NT2/D1 (cell line): ENCODE measurements at regions not wholly inside any gene's neighbourhood (a gene's known extent, or its start where the extent isn't known, plus 50 kb on each side); places are given as distances from the start of the nearest gene placed in this dataset.

Source experiments
- DNase-seq: peaks from one replicate; pipeline ENCODE4 v3.0.0-alpha.2; 2011; ENCODE audit warnings: low read depth, low spot score
- H3K27me3 ChIP-seq: 2 replicates; pipeline ENCODE4 v1.6.0; 2011; ENCODE audit warnings: mild to moderate bottlenecking; ENCODE audit not compliant: insufficient read length, insufficient read depth
- H3K36me3 ChIP-seq: 2 replicates; pipeline ENCODE4 v1.6.1; 2011; ENCODE audit warnings: mild to moderate bottlenecking, low read length, mixed read lengths; ENCODE audit not compliant: insufficient read depth, insufficient read length
- H3K4me1 ChIP-seq: 2 replicates; pipeline ENCODE4 v1.5.1; 2011; ENCODE audit not compliant: insufficient read depth, insufficient read length
- H3K4me3 ChIP-seq: 2 replicates; pipeline ENCODE4 v1.5.1; 2011; ENCODE audit warnings: low read depth; ENCODE audit not compliant: insufficient read length
- H3K9ac ChIP-seq: 2 replicates; pipeline ENCODE4 v1.6.0; 2011; ENCODE audit warnings: low read depth; ENCODE audit not compliant: insufficient read length
- H3K9me3 ChIP-seq: 2 replicates; pipeline ENCODE4 v1.5.1; 2011; ENCODE audit warnings: mild to moderate bottlenecking, low read length; ENCODE audit not compliant: insufficient read depth
- SUZ12 ChIP-seq: IDR thresholded peaks from 2 replicates; pipeline ENCODE4 v1.6.1; 2011; ENCODE audit not compliant: insufficient read length, insufficient read depth; ENCODE audit errors: extremely low read depth
- YY1 ChIP-seq: IDR thresholded peaks from 2 replicates; pipeline ENCODE4 v1.6.1; 2011; ENCODE audit not compliant: insufficient read length, insufficient read depth
- ZNF274 ChIP-seq: IDR thresholded peaks from 2 replicates; pipeline ENCODE4 v1.6.1; 2011; ENCODE audit warnings: mild to moderate bottlenecking, low read depth, low read length

DNA sequence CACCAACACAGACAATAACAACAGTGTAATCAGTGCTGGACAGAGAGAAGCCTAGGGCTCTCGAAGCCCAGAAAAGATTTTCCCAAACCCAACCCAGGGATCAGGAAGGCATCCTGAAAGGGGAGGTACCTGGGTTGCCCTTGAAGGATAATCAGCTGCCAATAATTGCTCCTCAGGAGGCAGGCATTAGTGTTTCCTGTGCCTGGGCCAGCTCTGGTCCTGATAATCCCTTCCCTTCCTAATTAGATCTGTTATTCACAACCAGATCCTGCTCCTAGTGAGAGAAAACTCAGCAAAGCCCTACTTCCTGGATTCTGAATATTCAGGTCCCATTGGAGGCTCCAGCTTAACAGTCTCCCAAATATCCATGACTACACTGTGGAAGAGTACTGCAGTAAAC is 117.4 kb downstream of the DMRTA2 start:
- Histone ChIP-seq H3K4me1 (no peaks in the 10 kb centered on the region), H3K9me3 (no peaks in the 10 kb centered on the region), H3K36me3 (no peaks in the 10 kb centered on the region), H3K27me3 (peaks cover 17% of the 10 kb centered on the region), H3K4me3 (no peak overlapping the region), H3K9ac (no peak overlapping the region)
- no peak for TF ChIP-seq ZNF274
- no peak for TF ChIP-seq YY1
- no peak for TF ChIP-seq SUZ12
- peak; percentile 11 for DNase-seq

- Histone ChIP-seq H3K9me3 (no peaks in the 10 kb centered on the region), H3K9ac (no peak overlapping the region), H3K27me3 (no peaks in the 10 kb centered on the region), H3K4me1 (no peaks in the 10 kb centered on the region), H3K36me3 (no peaks in the 10 kb centered on the region), H3K4me3 (no peak overlapping the region)
- no peak for TF ChIP-seq ZNF274
- TF ChIP-seq YY1, result no peak
- no peak for TF ChIP-seq SUZ12
- no peak for DNase-seq
These were observed 122.9 kb downstream of the DMRTA2 start for GRCh38 chr1:50300297-50300696.

GRCh38 chr1:50295566-50295965 is 127.7 kb downstream of the DMRTA2 start:
- no peak for DNase-seq
- Histone ChIP-seq H3K9me3 (no peaks in the 10 kb centered on the region), H3K27me3 (no peaks in the 10 kb centered on the region), H3K4me1 (no peaks in the 10 kb centered on the region), H3K4me3 (no peak overlapping the region), H3K9ac (no peak overlapping the region), H3K36me3 (no peaks in the 10 kb centered on the region)
- TF ChIP-seq YY1 (no peak), ZNF274 (no peak), SUZ12 (no peak)

DNA sequence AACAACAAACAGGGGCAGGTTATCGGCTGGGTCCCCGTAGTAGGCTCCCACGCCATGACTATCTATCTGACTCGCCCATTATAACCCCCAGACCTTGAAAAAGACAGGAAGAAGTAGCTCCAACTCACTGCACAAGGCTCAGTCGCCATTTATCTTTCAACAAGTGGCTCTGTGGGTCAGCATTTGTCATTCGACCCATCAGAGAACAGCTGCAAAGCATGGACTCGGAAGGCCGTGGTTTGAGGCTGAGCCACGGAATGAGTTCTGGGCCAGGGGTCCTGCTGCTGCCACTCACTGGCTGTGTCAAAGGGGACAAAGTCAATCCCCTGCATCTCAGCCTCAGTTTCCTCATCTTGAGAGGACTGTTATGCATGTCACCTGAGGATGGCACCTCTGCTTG is 131.0 kb downstream of the DMRTA2 start:
- no peaks in the 10 kb centered on the region for H3K4me1 ChIP-seq
- TF ChIP-seq SUZ12 (no peak), ZNF274 (no peak), YY1 (no peak)
- H3K9me3 ChIP-seq, result no peaks in the 10 kb centered on the region
- no peak for DNase-seq
- H3K36me3 ChIP-seq, result no peaks in the 10 kb centered on the region
- H3K27me3 ChIP-seq, result peaks cover 7% of the 10 kb centered on the region
- H3K9ac ChIP-seq, result no peak overlapping the region
- no peak overlapping the region for H3K4me3 ChIP-seq

GRCh38 chr1:50289495-50289894 is 133.7 kb downstream of the DMRTA2 start:
- no peak for DNase-seq
- no peaks in the 10 kb centered on the region for H3K36me3 ChIP-seq
- H3K9ac ChIP-seq, result no peak overlapping the region
- H3K9me3 ChIP-seq, result no peaks in the 10 kb centered on the region
- H3K4me1 ChIP-seq, result no peaks in the 10 kb centered on the region
- H3K27me3 ChIP-seq, result peaks cover 12% of the 10 kb centered on the region
- H3K4me3 ChIP-seq, result no peak overlapping the region
- TF ChIP-seq ZNF274 (no peak), YY1 (no peak), SUZ12 (no peak)

DNA sequence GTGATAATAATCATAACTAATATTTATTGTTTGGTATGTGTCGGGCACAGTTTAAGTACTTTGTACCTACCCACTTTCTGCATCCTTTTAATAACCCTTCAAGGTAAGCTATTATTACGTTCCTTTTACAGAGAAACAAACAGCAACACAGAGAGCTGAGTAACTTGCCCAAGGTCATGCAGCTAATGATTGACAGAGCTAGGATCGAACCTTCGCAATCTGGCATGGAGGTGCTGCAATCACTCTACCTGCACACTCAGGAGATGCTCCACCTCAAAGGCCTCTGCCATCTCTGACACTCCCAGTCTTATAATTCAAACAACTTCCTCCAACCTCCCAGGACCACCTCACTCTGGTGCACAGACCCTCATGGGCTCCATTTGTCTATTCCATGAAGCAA is 137.2 kb downstream of the DMRTA2 start:
- Histone ChIP-seq H3K9me3 (no peaks in the 10 kb centered on the region), H3K9ac (no peak overlapping the region), H3K36me3 (no peaks in the 10 kb centered on the region), H3K4me3 (no peak overlapping the region), H3K27me3 (peaks cover 33% of the 10 kb centered on the region), H3K4me1 (no peaks in the 10 kb centered on the region)
- TF ChIP-seq ZNF274, result no peak
- no peak for DNase-seq

DNA sequence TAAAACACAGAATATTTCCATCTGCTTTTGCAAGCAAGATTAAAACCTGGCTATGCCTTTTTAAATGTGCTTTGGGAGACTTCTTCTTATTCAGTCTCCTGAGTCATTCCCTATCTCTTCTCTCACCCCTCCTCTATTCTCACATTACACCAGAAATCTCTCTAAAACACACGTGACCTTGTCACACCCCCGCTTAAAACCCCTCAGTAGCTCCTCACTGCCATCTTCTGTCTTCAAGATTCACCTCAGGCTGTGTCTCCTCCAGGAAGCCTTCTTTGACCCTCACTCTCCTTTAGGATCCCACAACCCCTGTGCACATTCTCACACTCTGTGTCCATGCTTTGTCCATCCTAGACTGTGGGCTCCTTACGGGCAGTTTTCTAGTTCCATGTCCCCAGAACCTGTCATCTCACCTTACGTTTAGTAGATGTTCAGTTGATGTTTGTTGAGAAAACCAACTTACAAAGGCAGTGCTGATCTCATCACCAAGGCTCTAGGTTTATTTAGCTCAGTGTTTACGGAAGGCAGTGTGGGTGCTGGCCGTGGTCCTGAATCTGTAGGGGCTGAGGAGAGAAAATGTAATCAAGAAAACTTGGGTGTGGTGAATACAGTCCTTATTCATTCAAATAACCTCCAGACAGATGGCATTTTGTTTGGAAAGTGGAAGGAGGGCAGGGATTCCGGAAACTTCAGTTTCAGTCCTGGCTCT is 143.5 kb downstream of the DMRTA2 start:
- peak; percentile 62 for DNase-seq

More for the DNA sequence above, 143.5 kb downstream of the DMRTA2 start:
- Histone ChIP-seq H3K9me3 (no peaks in the 10 kb centered on the region), H3K36me3 (no peaks in the 10 kb centered on the region), H3K27me3 (peaks cover 21% of the 10 kb centered on the region), H3K9ac (no peak overlapping the region), H3K4me3 (no peak overlapping the region), H3K4me1 (peaks cover 8% of the 10 kb centered on the region)
- TF ChIP-seq SUZ12 (no peak), ZNF274 (no peak), YY1 (no peak)
